ENCODE measurements at regions not wholly inside any gene's neighbourhood (a gene's known extent, or its start where the extent isn't known, plus 50 kb on each side); places are given as distances from the start of the nearest gene placed in this dataset.
A peak's percentile ranks its signal among the peaks of the same experiment; 100 is the strongest.

- TF ChIP-seq ISX (CRISPR knock-in tag; conservative IDR thresholded peaks at IDR 0.05) (no peak), NFKBIZ (CRISPR knock-in tag; IDR thresholded peaks at IDR 0.05) (no peak), POLR2G (IDR thresholded peaks at IDR 0.05; ENCODE audit: low read depth, low read length) (no peak), HDAC6 (IDR thresholded peaks at IDR 0.05; ENCODE audit: low read depth, low read length) (no peak), ZNF333 (CRISPR knock-in tag; IDR thresholded peaks at IDR 0.05; ENCODE audit: borderline replicate concordance) (no peak), ZNF124 (CRISPR knock-in tag; IDR thresholded peaks at IDR 0.05) (no peak), ZBTB8A (CRISPR knock-in tag; IDR thresholded peaks at IDR 0.05; ENCODE audit: borderline replicate concordance, low read depth) (no peak), SP1 (IDR thresholded peaks at IDR 0.05) (no peak), SP1 (CRISPR knock-in tag; IDR thresholded peaks at IDR 0.05) (peak; percentile 28; the same call in 1 of the 2 replicates), TBP (CRISPR knock-in tag; IDR thresholded peaks at IDR 0.05) (no peak), ZNF83 (CRISPR knock-in tag; IDR thresholded peaks at IDR 0.05; ENCODE audit: borderline replicate concordance) (no peak), SUZ12 (IDR thresholded peaks at IDR 0.05; ENCODE audit: low read depth, low read length) (no peak), GMEB1 (CRISPR knock-in tag; IDR thresholded peaks at IDR 0.05; ENCODE audit: borderline replicate concordance) (no peak), ZNF282 (IDR thresholded peaks at IDR 0.05; ENCODE audit: partially characterized antibody) (no peak), ZNF430 (CRISPR knock-in tag; IDR thresholded peaks at IDR 0.05) (no peak), KMT2B (CRISPR knock-in tag; IDR thresholded peaks at IDR 0.05) (no peak), HHEX (CRISPR knock-in tag; IDR thresholded peaks at IDR 0.05) (no peak), FOXA1 (IDR thresholded peaks at IDR 0.05) (no peak), FOXA1 (CRISPR knock-in tag; IDR thresholded peaks at IDR 0.05) (no peak), SRSF1 (optimal IDR thresholded peaks at IDR 0.05; ENCODE audit: low read depth, low read length) (no peak), ZNF329 (CRISPR knock-in tag; IDR thresholded peaks at IDR 0.05; ENCODE audit: low read depth) (no peak), SAP130 (CRISPR knock-in tag; IDR thresholded peaks at IDR 0.05; ENCODE audit: low read depth) (peak; percentile 21; the same call in 1 of the 2 replicates), ZNF652 (CRISPR knock-in tag; IDR thresholded peaks at IDR 0.05; ENCODE audit: borderline replicate concordance, low read depth) (no peak), ONECUT2 (CRISPR knock-in tag; IDR thresholded peaks at IDR 0.05) (no peak), XRCC5 (optimal IDR thresholded peaks at IDR 0.05; ENCODE audit: low read length) (no peak), ZMYM4 (CRISPR knock-in tag; IDR thresholded peaks at IDR 0.05) (peak; percentile 36; the same call in 1 of the 2 replicates), CREB3 (CRISPR knock-in tag; IDR thresholded peaks at IDR 0.05) (no peak), BHLHE40 (IDR thresholded peaks at IDR 0.05; ENCODE audit: low read length) (no peak), ZEB1 (IDR thresholded peaks at IDR 0.05; ENCODE audit: insufficient replicate concordance, low read depth) (no peak), SCMH1 (CRISPR knock-in tag; IDR thresholded peaks at IDR 0.05; ENCODE audit: borderline replicate concordance) (no peak), SIX1 (CRISPR knock-in tag; IDR thresholded peaks at IDR 0.05; ENCODE audit: borderline replicate concordance) (no peak), ELF3 (CRISPR knock-in tag; IDR thresholded peaks at IDR 0.05) (peak; percentile 61; the same call in 1 of the 2 replicates), ZMAT5 (CRISPR knock-in tag; IDR thresholded peaks at IDR 0.05; ENCODE audit: borderline replicate concordance, low read depth) (no peak), TCF7 (IDR thresholded peaks at IDR 0.05; ENCODE audit: low read depth) (no peak)
Measured at GRCh38 chr6:167565884-167566599, 241.2 kb downstream of the TTLL2 start (continued).
